ENCODE measurements at regions not wholly inside any gene's neighbourhood (a gene's known extent, or its start where the extent isn't known, plus 50 kb on each side); places are given as distances from the start of the nearest gene placed in this dataset.

- Histone ChIP-seq H3K27me3 (ENCODE audit: control insufficient read depth, insufficient read depth, low read length) (no peaks in the 10 kb centered on the region), H3K36me3 (ENCODE audit: control insufficient read depth, insufficient read depth, low read length) (no peaks in the 10 kb centered on the region), H3K4me3 (ENCODE audit: low read depth in 2 of 2, low read length in 2 of 2) (no peak overlapping the region), H3K4me1 (ENCODE audit: control insufficient read depth, insufficient read depth, low read length) (no peaks in the 10 kb centered on the region), H3K9me3 (ENCODE audit: control insufficient read depth, insufficient read depth, low read depth, low read length) (no peaks in the 10 kb centered on the region), H3K27ac (ENCODE audit: low read length) (no peak overlapping the region)
- in situ Hi-C loops (cut with HindIII; ENCODE audit: low pct_unique_long_range_greater_than_20kb, low sequenced_read_pairs) = no loop called here
- intact Hi-C loops (cut with micrococcal nuclease; ENCODE audit: unreplicated experiment) = no loop called here
- CTCF ChIA-PET = no interaction called here
- peak; percentile 45; the same call in 1 of the 2 replicates for ATAC-seq
- DNase-seq (ENCODE audit: low read depth, low spot score) = no peak
- POLR2A ChIA-PET = no interaction called here
- TF ChIP-seq POLR2AphosphoS5 (IDR thresholded peaks at IDR 0.05; ENCODE audit: low read depth, low read length) (no peak), REST (IDR thresholded peaks at IDR 0.05; ENCODE audit: insufficient read depth in 1 of 2, low read depth in 2 of 2, low read length in 1 of 2) (no peak), SIN3A (IDR thresholded peaks at IDR 0.05; ENCODE audit: borderline replicate concordance, insufficient read depth, low read depth, low read length) (no peak), TCF7L2 (IDR thresholded peaks at IDR 0.05; ENCODE audit: low read depth, low read length) (no peak)
- TF ChIP-seq, protein P1, sequence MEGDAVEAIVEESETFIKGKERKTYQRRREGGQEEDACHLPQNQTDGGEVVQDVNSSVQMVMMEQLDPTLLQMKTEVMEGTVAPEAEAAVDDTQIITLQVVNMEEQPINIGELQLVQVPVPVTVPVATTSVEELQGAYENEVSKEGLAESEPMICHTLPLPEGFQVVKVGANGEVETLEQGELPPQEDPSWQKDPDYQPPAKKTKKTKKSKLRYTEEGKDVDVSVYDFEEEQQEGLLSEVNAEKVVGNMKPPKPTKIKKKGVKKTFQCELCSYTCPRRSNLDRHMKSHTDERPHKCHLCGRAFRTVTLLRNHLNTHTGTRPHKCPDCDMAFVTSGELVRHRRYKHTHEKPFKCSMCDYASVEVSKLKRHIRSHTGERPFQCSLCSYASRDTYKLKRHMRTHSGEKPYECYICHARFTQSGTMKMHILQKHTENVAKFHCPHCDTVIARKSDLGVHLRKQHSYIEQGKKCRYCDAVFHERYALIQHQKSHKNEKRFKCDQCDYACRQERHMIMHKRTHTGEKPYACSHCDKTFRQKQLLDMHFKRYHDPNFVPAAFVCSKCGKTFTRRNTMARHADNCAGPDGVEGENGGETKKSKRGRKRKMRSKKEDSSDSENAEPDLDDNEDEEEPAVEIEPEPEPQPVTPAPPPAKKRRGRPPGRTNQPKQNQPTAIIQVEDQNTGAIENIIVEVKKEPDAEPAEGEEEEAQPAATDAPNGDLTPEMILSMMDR (IDR thresholded peaks at IDR 0.05) = no peak
- no TSS peak for BruUV-seq (replicated peaks)
Observed at GRCh38 chr14:101241807-101242278, 319.5 kb upstream of the DIO3 start.

- BruUV-seq (replicated peaks) = no TSS peak
- Histone ChIP-seq H3K27ac (ENCODE audit: low read length) (no peak overlapping the region), H3K36me3 (ENCODE audit: control insufficient read depth, insufficient read depth, low read length) (no peaks in the 10 kb centered on the region), H3K4me1 (ENCODE audit: control insufficient read depth, insufficient read depth, low read length) (no peaks in the 10 kb centered on the region), H3K4me3 (ENCODE audit: low read depth in 2 of 2, low read length in 2 of 2) (no peak overlapping the region), H3K9me3 (ENCODE audit: control insufficient read depth, insufficient read depth, low read depth, low read length) (no peaks in the 10 kb centered on the region), H3K27me3 (ENCODE audit: control insufficient read depth, insufficient read depth, low read length) (no peaks in the 10 kb centered on the region)
- TF ChIP-seq REST (IDR thresholded peaks at IDR 0.05; ENCODE audit: insufficient read depth in 1 of 2, low read depth in 2 of 2, low read length in 1 of 2) = no peak
- TF ChIP-seq TCF7L2 (IDR thresholded peaks at IDR 0.05; ENCODE audit: low read depth, low read length) = no peak
- TF ChIP-seq SIN3A (IDR thresholded peaks at IDR 0.05; ENCODE audit: borderline replicate concordance, insufficient read depth, low read depth, low read length) = no peak
- TF ChIP-seq, protein P1 (IDR thresholded peaks at IDR 0.05) = no peak
- TF ChIP-seq POLR2AphosphoS5 (IDR thresholded peaks at IDR 0.05; ENCODE audit: low read depth, low read length) = no peak
- no peak for DNase-seq (ENCODE audit: low read depth, low spot score)
- intact Hi-C loops (cut with micrococcal nuclease; ENCODE audit: unreplicated experiment) = no loop called here
- no peak for ATAC-seq
- in situ Hi-C loops (cut with HindIII; ENCODE audit: low pct_unique_long_range_greater_than_20kb, low sequenced_read_pairs) = no loop called here
- ChIA-PET POLR2A (no interaction called here), CTCF (no interaction called here)
Observed at GRCh38 chr14:101242442-101243385, 318.6 kb upstream of the DIO3 start.

All from Panc1 (cell line).